ENCODE measurements at regions not wholly inside any gene's neighbourhood (a gene's known extent, or its start where the extent isn't known, plus 50 kb on each side); places are given as distances from the start of the nearest gene placed in this dataset.

DNA sequence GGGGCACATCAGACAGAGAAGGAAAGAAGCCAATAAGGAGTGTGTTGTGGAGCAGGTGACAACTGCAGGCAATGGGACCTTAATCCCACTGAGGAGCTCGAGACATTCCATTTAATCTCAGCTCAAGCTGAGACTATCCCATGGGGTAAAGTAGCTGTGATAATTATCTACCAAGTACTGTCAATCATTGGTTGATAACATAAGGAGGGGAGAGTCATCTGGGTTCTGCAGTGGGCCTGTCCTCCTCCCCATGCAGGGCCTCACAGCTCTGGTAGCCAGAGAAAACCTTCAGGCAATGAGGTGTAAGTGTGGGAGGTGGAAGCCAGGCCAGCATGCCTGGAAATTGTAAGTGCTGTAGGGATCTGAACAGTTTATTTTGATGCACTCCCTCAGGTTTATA, 375.0 kb upstream of the ARID1B start:
- no peak for DNase-seq

DNA sequence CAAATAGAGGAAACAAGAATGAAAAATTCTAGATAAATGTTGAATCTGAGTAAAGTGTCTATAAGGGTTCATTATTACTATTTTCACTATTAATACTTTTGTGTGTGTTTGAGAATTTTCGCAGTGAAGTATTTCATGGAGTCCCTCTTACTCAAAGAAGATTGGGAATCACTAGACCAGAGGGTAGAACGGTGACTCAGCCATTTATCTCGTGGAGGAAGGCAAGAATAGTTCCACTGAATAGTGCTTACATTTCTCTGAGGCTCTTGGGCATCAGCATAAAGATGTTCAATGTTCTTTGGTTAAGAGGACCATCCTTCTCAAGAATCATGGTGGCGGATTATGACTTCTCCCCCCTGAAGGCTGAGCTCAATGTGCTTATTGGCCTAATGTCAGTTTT, 376.7 kb upstream of the ARID1B start:
- DNase-seq: no peak

DNA sequence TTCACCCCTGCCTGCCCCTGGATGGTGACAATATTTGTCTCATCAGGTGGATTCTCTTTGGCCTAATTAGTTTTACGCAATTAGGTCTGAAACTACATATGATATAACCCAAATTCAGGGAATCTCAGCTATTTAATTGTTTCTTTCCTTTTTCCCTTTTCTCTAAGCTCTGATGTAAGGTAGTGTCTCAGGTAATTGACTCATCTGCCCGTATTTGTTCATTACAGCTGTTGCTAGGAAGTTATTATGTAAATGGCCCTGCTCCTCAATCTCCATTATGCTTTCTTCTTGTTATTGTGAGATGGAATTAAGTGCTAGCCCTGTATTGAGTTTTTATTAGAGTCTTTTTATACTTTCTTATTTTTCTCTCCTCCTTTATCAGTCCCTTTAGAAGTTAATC, 378.2 kb upstream of the ARID1B start:
- DNase-seq: no peak

DNA sequence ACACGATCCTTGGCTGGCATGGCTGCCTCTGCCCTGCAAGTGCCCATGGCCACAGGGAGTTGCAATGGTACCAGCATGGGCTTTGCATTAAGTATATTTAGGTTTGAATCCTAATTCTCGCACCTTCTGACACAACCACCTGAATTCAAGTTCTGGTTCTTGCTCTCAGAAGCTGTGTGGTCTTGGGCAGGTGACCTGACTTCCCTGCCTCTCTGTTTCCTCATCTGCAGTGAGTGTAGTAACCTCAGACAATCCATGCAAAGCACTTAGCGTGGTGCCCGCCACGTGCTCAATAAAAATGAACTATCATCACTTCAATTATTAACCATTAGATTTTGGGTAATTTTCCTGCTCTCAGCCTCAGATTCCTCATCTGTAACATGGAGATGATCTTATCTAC, 378.8 kb upstream of the ARID1B start:
- DNase-seq: no peak

DNA sequence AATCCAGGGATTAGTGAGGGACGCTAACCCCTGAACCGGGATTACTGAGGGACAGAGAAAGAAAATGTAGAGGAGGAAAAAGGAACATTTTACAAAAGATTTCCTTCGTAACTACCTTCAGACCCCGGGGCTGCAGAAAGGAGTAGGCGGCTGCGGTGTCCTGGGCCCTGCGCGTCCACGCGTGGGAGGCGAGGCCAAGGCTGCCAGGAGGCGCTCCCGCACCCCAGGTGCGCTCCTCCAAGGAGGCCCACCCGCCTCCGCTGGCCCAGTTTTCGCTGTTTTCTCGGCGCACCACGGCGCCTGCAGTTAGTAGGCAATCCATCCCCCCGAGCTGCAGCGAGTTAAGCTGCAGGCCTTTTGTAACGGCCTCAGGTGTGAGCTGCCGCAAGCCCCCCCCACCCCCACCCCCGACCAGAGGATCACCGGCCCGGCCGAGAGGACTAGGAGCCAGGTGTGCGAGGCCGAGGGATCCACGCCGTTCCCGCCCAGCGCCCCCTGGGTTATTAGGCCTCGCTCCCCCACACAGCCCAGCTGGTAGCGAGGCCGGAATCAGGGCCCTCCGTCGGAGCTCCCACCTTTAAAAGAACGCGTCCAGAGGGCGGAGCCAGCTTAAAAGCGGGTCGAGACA, 380.3 kb upstream of the ARID1B start:
- no peak for DNase-seq

DNA sequence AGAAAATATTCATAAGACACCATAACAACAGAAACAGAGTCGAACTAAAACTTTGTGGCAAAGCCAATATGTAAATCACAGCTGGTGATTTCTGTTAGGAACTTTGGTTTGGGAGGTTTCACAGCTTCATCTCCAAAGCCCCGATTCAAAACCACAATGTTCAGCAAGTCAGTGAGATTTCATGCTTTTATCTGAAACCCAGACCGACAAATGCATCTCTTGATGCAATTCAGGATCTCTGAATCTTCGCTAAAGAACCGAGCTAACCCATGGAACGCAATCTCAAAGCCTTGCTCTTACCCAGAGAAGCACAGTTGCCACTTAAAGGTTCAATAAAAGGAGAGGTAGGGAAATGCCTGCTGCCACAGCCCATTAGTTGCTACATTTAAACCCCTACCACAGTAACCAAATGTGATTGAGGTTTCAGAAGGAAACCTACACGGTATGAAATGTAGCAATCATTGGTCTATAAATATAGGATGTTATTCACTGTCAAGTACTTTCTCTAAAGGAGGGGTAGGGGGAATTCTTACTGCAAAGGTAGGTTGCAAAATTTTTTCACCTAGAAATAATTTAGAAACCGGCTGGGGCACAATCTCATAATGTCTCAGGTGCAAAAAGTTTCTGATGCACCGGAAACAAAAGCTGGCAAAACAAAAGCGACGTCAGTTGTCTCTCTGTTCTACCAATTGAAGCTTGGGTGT, 381.0 kb upstream of the ARID1B start:
- no peak for DNase-seq

DNA sequence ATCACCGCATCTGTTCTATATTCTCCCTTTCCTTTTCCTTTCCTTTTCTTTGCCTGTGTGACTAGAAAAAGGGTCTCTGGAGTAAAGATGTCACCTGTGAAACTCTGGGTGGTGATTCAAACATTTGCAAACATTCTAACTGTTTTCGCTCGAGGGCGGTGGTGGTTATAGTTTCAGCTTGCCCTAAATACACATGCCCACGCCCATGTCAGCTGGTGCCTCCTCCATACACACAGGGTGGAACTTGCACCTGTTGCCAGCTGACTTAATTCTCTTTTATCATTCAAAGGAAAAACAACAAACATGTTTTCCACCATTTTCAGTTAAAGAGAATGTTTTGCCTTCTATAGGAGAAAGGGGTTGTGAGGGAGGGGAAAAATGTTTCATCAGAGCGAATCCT, 381.9 kb upstream of the ARID1B start:
- DNase-seq: no peak

DNA sequence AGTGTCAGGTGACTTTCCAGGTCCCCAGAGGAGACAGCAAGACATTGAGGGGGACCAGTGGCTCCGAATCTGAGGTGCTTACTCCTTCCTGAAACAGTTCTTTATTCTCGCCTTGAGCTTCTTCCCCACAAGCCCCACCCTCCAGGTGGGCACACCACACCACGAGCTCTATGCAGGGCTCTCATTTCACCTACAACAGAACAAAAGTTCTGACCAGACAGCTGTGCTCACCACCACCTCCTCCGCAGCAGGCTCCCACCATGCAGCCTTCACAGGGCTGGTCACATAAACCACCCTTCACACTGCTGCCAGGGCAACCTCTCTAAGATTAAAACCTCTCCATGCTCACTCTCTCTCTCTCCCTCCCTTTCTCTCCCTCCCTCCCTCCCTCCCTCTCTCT, 384.5 kb upstream of the ARID1B start:
- no peak for DNase-seq

DNA sequence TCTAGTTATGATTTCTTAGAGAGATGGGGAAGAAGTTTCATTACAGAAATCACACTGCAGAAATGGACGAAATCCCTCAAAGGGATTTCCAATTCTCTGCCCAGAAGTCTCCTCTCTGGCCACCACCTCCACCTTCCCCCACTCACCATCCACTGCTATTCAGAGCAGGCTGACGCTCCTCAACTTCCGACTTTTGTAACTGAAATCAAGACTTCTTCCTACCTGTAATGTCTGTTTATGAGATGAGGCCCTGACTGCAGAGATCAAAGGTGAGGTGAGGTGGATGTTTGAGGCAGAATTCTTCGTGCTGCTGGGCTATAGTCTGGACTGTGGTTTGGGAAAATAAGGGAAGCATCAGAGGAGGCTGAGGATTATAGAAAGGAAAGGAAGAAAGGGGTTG, 385.2 kb upstream of the ARID1B start:
- no peak for DNase-seq

DNA sequence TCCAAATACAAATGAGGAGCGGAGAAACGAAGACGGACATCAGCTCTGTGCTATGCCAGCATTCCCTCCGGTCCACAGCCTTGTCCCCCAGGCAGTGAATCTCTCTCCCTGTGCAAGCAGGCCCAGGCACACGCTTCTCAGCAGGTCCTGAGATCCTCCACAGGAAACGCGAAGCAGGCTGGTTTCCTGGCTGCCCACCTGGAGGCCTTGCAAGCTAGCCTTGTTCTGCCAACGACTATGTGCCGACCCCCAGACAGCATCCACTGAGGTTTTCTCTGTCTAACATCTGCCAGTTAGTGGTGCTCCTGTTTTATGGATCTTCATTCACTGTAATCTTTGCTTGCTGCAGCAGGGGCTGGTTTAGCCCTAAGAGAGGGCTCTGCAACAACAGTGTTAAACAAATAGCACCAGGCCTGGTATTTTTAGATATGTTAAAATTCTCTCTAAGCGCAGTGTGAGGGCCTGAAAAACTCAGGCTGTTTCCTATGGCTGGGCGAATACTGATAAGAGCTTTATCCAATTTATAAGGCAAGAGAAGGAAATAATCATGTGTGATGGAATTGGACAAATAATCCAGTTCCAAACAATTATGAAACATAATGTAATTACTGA, 386.0 kb upstream of the ARID1B start:
- no peak for DNase-seq

DNA sequence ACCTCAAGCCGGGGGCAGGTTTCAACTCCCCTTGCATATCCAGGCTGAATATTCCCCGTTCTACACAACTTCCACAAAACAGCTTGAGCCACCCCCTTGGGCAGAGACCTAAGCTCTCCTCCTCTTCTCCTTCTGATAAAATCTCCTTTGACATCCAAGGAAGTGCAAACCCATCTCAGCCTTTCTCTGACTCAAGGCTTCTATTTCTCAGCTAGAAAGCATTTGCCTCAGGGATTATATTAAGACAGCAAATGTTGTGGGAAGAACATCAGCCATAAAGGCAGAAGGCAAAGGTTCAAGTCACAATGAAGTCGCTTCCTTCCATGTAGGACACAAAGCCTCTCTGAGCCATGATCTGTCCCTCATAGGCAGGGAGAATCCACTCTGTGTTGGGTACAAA, 386.6 kb upstream of the ARID1B start:
- no peak for DNase-seq

DNA sequence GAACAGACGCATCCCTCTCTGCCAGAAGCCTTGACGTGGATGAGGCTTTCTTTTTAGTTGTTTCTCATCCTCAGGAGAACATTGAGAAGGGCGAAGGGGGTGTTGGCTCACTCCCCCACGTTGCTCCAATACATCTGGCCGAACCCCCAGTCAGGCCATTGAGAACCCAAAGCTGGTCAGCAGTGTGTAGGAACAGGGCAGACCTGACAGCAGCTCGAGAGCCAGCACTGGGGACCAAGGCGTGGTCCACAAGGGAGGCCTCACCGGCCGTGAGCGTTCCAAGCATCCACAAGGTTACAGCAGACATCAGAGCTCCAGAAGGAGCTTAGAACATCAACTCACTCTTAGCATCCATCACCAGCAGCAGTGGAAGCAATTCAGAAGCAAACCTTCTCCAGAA, 387.9 kb upstream of the ARID1B start:
- no peak for DNase-seq

DNA sequence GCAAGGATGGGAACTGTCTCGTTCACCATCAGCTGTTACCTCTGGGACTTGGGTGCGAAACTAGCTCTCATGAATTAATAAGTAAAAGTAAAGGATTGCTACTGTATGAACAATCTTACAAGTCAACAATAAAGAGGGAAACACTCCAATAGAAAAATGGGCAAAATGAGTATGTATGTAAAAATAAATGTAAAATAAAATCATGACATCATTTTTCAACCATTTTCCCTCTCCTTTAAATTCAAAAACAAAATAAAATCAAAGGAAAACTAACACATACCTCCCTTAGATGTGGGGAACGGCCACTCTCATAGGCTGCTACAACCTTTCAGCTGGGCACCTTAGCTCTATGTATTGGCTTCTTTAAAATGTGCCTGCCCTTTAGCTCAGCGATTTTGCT, 389.7 kb upstream of the ARID1B start:
- no peak for DNase-seq

DNA sequence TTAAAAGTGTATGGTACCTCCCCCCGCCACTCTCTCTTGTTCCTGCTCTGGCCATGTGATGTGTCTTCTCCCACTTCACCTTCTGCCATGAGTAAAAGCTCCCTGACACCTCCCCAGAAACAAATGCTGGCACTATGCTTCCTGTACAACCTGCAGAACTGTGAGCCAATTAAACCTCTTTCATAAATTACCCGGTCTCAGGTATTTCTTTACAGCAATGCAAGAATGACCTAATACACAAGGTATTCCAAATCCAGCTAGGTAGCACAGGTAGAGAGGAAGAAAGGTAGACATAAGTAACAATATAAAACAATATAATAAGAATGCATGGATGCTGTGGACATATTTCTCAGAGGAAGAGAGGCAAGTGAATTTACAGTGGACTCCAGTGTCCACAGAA, 394.1 kb upstream of the ARID1B start:
- no peak for DNase-seq

DNA sequence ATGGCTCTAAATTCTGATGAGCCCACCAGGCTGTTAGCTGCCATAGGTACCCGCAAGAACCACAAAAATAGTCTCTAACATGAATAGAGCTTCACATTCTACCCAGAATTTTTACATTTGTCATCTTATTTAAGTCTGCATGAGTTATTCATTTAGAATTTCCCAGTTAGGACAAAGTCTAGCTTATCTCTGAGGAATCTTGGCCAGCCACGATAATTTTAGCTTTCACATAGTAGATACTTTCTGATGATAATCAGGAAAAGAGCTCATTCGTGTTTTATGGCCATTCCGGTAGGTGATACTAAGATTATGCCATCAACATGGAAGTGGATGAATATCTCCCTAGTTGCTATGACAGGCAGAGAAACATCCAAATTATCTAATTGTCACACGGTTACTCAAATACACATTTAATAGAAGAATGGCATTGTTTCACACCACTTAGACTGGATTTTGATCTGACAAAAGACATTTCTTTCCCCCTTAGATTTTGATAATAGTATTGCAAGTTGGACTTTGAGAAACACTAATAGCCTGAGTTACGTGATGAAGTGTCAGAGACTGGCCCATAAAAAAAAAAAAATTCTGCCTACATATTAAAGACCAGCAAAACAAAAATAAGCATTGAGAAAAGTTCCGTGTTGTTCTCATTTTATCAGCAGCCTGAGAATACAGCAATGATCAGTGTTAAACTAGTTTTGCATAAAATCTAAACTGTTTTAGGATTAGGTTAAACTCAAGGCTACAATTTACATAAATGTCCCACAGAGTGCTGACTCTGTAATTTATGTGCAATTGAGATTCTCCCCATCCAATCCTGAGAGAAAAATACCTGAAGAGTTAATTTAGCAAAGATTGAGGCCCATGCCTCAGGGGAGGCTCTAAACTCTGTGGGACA, 397.5 kb upstream of the ARID1B start:
- no peak for DNase-seq

DNA sequence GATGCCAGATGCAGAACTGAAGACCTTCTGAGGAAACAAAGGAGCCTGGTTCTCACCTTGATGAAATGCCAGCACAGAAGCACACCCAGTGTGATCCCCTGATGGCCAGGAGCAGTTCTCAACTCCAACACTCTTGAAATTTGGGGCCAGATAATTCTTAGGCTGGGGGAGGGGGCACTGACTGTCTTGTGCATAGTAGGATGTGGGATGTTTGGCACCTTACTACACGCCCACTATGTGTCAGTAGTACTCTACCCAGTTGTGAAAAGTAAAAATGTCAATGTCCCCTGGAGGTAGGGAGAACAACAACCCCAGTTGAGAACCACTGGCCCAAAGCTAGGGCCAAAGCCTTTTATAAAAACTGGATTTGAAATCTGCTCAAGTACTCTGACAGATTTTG, 398.3 kb upstream of the ARID1B start:
- DNase-seq: no peak

DNA sequence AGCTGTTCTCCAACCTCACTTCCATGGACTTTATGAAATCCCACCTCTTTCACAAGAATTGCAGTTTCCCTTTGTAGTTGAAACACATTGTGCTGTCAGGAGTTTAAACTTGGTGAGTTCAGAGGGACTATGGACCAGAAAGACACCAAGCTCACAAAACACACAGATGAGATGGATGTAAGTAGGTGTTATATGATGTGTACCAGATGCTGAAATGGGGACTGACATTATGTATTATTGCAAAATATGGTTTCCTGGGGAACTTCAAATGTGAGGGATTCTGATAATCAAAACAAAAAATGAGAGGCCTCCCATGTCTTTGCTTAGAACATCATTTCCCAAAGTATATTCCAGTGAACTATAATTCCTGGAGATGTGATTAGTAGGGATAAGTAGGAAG, 401.1 kb upstream of the ARID1B start:
- DNase-seq: no peak

DNA sequence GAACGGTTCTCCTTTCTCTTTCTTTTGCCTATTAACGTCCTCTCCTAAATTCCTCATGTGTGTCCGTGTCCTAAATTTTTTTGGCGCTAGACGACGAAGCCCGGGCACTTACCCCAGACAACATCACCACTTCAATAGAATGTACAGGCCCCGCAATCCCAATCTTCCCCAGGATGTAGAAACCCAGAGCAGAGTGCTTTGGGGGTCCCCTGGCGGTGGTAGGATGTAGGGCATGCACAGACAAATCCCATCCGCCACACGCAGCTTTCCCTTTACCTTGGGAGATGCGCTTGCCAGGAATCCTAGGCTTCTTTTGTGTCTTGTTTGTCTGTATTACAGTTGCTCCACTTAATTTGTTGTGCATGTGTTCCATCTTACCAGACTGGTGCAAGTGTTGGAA, 417.3 kb upstream of the ARID1B start:
- DNase-seq: no peak

DNA sequence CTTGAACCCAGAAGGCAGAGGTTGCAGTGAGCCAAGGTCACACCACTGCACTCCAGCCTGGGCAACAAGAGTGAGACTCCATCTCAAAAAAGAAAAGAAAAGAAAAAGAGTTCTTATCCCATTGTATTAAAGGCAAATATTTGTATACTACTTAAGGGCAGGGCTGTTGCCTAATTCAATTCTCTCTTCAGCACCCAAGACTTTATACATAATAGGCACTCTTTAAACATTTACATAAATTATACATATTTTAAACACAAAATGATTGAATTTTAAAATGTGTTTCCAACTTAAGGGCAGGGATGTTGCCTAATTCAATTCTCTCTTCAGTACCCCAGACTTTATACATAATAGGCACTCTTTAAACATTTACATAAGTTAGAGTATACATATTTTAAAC, 424.3 kb upstream of the ARID1B start:
- DNase-seq: no peak

DNA sequence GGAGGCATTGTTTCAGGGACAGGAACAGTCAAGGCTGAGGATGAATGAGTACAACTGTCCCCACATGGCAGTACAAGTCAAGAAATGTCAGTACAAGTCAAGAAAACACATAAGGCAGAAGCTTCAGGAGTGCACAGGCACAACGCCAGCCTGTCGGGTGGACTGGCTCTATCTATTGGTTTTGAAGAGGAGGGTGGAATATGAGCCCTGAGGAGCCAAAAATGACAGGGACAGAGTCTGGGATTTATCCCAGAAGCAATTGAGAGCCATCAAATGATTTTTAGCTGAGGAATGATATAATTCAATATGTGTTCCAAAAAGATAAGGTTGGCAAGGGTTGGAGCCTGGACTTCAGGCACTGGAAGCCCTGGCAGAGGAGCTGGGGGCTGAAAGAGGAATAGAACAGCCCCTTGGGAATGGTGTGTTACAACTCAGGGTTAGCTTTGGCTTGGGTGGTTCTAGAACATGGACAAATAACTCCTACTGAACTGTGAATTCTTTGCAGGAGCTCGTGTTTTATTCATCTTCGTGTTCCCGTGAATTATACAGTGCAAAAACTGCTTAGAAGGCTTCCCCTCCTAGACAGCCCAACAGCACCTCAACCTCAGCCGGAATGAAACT, 425.7 kb upstream of the ARID1B start:
- no peak for DNase-seq

DNA sequence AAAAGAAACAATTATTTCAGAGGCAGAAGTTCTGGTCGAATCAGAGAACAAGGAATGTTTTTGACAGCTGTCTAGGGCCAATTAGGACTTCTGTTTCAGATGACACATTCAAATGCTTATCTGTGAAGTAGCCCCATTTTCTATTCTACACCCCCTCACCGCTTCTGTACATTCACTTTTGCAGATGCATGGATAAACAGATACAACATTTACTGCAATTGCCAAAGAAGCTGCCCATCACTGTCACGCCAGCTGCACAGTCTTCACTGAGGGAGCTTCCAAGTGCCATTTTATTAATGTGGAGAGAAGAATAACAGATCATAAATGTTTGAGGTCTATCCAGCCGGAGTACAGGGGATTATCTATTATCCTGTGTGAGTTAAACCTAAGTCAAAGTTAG, 426.8 kb upstream of the ARID1B start:
- DNase-seq: no peak

DNA sequence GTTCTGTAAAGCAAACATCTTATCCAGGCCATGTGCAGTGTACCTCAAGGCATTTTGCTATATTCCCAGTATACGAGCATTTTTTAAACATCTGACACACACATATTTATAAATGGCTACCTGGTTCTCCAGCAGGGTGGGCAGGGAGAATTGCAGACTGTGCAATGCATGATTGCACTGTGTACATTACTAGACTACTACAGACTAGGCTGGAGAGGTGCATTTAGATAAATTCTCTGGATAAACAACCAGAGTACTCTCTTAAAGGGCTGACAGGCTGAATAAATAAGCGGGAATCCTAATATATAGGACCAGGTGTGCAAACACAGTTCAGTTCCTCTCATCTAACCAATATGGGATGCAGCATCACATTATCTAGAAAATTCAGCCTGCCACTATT, 428.3 kb upstream of the ARID1B start:
- DNase-seq: no peak

DNA sequence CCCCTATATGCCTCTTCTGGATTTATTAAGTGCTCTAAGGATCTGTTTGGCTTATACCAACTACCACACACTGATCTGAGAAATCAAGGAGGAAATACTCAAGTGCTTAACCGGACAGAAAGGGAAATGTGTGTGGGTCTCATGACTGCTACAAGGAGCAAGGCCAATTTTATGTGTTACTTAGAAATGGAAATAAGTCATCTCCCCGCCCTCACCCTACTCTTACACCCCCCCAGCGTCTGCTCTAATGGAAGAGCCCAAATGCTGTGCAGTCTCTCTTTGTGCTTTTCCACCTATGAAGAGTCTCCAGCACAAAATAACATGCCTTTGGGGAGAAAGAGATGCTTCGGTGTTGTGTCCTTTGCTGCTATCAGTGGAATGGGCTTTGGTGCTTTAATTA, 428.8 kb upstream of the ARID1B start:
- DNase-seq: no peak

All from activated CD4-positive, alpha-beta T cell treated with anti-CD3 and anti-CD28 coated beads for 1 hour (primary cell).